ENCODE measurements at regions not wholly inside any gene's neighbourhood (a gene's known extent, or its start where the extent isn't known, plus 50 kb on each side); places are given as distances from the start of the nearest gene placed in this dataset.
"Not testable (repeated sequence)": the region's sequence is repeated elsewhere in the genome, so short reads cannot be mapped to it uniquely, and the experiment has no call there.

- DNase-seq = not testable (repeated sequence)
Observed at GRCh38 chr7:26424319-26424718, 132.7 kb downstream of the SNX10 start.

GRCh38 chr7:26425655-26426054, 134.0 kb downstream of the SNX10 start:
- no peak for DNase-seq

DNA sequence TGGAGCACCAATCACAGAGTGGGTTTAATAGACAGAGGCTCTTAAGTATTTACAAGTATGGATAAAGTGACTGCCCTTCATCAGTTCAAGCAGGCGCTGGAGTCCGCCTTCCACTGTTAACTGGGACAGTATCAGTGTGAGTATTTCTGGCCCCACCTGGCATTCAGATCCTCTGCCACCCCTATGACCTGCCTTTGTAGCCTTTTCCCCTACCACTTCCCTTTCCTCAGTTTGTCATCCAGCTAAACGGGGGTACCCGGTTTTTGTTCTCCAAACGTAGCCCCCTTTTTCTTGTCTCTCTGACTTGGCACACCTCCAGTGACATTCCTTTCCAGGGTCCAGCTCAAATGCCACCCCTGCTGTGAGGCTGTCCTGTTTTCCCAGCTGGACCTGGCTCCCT, 134.4 kb downstream of the SNX10 start:
- DNase-seq = no peak

DNA sequence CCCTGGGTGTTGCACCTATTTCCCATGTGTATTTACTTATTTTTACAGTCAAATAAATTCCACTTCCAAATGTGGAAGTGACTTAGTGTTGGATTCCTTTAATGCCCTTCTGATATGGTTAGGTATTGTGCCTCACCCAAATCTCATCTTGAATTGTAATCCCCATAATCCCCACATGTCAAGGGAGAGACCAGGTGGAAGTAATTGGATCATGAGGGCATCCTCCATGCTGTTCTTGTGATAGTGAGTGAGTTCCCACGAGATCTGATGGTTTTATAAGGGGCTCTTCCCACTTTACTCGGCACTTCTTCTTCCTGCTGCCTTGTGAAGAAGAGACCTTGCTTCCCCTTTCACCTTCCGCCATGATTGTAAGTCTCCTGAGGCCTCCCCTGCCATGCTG, 136.9 kb downstream of the SNX10 start:
- no peak for DNase-seq

- DNase-seq = peak in 3 of 4 experiments; percentile 13 to 41 (median 19)
Observed at GRCh38 chr7:26429168-26429567, 137.5 kb downstream of the SNX10 start.

GRCh38 chr7:26434974-26435373, 143.3 kb downstream of the SNX10 start:
- DNase-seq = no peak

- DNase-seq = no peak
Observed at GRCh38 chr7:26437003-26437532, 145.4 kb downstream of the SNX10 start.

DNA sequence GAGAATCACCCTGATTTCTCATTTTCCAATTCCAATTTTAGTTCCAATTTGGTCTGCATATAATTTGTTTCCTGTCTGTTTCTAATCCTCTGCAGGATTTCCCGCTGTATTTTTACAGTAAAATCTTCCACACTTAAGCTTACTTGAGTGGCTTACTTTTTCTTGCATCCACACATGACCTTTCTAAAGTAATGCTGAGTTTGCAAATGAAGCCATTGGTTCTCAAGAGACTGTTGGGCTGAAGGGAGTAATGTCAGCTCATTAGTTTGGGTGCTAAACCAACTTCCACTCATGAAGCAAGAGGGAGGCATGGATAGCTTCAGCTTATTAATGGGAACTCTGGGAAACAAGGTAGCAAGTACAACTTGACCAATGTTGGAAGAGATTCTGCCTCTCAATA, 146.4 kb downstream of the SNX10 start:
- no peak for DNase-seq

- no peak for DNase-seq
Observed at GRCh38 chr7:26439521-26440232, 148.0 kb downstream of the SNX10 start.

DNA sequence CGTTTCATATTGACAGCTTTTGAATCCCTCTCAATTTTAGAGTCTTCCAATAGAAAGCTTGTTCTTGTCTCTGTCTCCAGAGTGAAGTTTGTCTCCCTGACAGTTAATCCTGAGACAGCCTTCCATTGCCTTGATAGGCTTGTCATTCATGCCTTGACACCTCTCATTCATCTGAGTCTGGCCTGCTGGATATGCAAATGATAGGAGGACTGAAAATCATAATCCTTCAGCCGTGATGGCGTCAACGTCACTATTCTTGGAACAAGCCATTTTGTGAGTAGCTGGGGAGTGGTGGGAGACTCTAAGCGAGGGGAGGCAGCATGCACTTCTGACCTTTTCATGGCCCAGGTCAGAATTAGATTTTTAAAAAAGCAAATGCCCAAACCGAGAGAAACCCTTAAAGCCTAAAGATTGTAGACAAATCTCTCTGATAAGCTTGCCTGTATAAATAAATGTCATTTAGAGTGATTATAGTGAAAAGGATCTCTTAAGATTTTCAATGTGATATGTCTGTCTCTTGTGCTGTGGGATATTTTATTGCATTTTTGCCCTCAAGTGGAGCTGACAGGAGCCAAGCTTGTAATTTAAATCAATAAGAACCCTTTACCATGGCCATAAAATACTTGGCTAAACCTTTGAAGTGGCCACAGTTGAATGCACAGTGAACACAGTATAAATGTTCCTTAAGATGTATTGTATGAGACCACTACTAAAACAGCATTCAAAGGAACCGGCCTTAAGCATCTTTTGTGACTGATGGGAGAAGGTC, 148.8 kb downstream of the SNX10 start:
- no peak for DNase-seq

- DNase-seq = no peak
Observed at GRCh38 chr7:26441002-26441521, 149.4 kb downstream of the SNX10 start.

DNA sequence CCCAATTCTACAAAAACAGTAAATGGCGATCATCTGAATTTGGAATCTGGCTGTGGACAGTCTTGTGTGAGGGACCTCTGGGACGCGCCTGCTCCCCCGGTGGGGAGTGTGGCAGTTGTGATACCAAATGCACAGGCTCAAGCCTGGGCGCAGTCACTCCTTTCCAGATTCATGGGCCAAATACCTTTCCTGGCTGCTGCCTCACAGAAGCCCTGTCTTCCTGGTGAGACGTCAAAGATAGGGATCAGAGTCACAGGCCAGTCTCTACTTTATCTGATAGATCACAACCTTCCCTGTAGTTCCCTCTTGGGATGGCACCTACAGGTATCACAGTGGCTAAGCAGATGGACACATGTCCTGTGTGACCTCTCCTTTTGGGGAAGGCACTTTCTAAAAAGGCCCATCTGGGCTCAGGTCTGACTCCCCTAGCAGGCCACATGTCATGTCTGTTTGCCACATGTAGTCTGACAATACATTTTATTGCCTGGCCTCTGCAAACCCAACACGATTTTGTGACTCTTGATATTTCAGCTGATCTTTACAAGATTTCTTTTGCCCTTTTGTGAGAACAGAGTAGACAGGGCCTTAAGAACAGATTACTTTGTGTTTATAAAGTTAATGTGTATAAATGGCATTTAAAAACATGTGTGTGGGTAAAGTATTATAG, 150.1 kb downstream of the SNX10 start:
- no peak for DNase-seq

DNA sequence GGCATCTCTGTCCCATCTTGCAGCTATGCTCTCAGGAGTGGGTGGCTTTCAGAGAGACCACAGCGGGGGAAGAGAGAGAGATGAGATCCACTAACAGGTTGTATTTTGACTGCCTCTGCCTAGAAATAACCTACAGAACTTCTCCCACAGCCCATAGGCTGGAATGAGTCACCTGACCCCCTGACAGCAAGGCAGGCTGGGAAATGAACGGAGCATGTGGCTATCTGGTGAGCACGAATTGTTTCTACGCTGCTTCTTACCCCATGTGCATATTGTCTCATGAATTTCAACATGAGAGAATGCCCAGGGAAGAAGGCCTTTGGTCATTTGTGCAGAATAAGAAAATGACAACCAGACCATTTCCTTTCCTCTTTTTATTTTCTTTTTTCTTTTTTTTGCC, 151.3 kb downstream of the SNX10 start:
- no peak for DNase-seq

GRCh38 chr7:26443751-26444150, 152.1 kb downstream of the SNX10 start:
- DNase-seq = no peak

GRCh38 chr7:26444555-26444954, 152.9 kb downstream of the SNX10 start:
- DNase-seq = peak in 1 of 4 experiments; percentile 8

- DNase-seq = no peak
Observed at GRCh38 chr7:26447116-26447515, 155.5 kb downstream of the SNX10 start.

DNA sequence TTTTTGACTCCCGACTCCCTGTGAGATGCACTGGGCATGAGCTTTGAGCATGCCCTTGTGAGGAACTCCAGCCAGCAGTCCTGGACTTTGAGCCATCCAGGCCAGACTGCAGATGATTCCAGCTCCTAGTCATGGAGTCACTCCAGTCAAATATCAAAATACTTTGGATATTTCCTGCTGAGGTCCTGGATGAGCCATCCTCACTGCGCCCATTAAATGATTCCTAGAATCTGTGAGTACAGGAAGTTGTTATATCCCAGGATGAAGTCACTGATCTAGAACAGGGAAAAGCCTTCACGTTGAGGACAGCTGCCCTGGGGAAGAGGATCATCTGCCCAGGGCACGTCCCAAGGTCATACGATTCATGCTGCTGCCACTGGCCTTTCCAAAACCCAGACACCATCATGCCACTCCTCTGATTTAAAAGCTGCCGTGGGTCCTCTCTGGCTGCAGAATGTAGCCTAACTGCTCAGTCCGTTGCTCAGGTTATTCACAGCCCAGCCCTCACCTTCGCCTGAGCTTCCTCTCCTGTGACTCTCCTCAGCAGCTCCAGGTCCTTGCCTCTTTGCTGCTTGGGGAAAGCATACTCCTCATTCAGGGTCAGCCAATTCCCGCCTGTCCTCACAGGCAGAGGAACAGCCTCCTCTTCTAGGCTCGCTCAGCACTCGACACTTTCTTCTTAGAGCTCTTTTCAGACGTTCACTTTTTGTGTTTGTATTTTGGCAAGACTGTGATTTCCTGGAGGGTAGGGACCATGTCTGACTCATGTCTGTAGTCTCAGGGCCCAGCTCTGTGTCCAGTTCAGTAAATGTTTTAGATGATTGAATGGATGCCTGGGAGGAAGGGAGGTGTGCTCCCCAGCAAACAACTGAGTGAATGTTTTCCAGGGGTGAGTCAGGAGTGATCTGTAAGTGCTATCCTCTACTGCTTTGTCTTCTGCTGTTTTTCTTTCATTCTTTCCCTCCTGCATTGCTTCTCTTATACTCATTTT, 157.8 kb downstream of the SNX10 start:
- no peak for DNase-seq

GRCh38 chr7:26451997-26452396, 160.3 kb downstream of the SNX10 start:
- DNase-seq = no peak

DNA sequence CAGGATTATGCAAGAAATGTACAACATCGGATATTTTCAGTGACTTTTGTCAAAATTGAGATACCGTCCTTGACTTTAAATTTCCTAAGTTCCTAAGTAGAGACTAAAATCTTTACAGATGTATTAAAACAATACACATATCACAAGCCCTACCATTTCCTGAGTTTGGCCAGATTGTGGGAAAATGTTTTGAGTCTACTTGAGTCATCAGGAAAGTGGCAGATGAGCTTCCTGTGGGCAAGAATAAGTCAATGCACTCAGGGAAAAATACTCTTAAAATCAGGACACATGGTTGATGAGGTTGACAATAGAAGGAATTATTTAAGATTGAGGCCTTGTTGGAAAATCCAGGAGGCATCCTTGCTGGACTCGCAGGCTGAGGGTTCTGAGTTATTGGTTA, 162.5 kb downstream of the SNX10 start:
- no peak for DNase-seq

DNA sequence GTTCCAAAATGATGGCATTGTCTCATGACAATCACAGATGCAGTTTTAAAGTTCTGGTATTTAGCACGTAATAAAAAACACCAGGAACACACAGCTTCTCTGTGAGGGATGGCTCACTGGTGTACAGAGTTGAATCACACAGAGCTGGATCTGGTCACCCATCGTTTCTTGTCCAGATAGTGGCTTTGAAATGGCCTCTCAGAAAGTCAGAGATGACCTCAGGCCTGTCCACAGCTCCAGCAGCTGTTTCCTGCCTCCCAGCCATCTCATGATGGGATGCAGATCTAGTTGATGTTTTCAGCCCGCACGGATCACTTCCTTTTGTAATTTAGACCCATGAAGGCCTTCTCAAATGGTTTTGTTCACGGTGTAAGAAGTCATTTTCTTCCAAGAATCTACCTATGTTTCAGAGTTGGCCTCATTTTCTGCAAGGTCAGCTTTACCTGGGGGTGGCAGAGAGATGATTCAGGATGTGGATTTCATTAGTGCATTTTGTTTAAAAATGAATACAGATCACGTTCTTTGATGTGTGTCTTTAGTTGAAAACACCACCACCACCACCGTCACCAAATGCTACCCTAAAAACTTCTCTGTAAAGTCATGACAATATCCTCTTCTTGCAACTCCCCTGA, 166.2 kb downstream of the SNX10 start:
- no peak for DNase-seq

GRCh38 chr7:26458466-26459145, 166.9 kb downstream of the SNX10 start:
- DNase-seq = no peak
